H1 (cell line): ENCODE measurements at regions not wholly inside any gene's neighbourhood (a gene's known extent, or its start where the extent isn't known, plus 50 kb on each side); places are given as distances from the start of the nearest gene placed in this dataset.

Experiments used
- BCL11A ChIP-seq, 2 experiments: IDR thresholded peaks; one replicate each; pipeline ENCODE4 v1.6.1; 2011; ENCODE audit warnings: low read depth in 2 of 2, low read length in 2 of 2, mild to moderate bottlenecking in 2 of 2
- BRCA1 ChIP-seq: IDR thresholded peaks from 2 replicates; pipeline ENCODE4 v1.6.1; 2012; ENCODE audit warnings: low read depth, low read length, improper control_type of control experiment
- CBX5 ChIP-seq: fragments of 300-800, 300-1000 bp; sonication (generic); IDR thresholded peaks from 2 replicates; pipeline ENCODE4 v1.7.1; 2016; ENCODE audit warnings: antibody characterized with exemption, low read length, low read depth
- EGR1 ChIP-seq: IDR thresholded peaks from 2 replicates; pipeline ENCODE4 v1.6.1; 2011; ENCODE audit warnings: low read depth, low read length, borderline replicate concordance
- FOSL1 ChIP-seq: IDR thresholded peaks from 2 replicates; pipeline ENCODE4 v1.6.1; 2011; ENCODE audit warnings: mild to moderate bottlenecking, low read depth, low read length, moderate library complexity; ENCODE audit not compliant: insufficient read depth
- SIN3A ChIP-seq, 2 experiments: IDR thresholded peaks in 1 of 2; conservative IDR thresholded peaks in 1 of 2; 2 replicates each; pipeline ENCODE4 v1.6.1; 2011 to 2012; ENCODE audit warnings: low read length in 2 of 2, improper control_type of control experiment in 1 of 2, low read depth in 1 of 2, mild to moderate bottlenecking in 1 of 2
- TAF1 ChIP-seq: IDR thresholded peaks from 2 replicates; pipeline ENCODE4 v1.6.1; 2011; ENCODE audit warnings: mild to moderate bottlenecking, low read depth, low read length
- ZNF274 ChIP-seq: IDR thresholded peaks from 2 replicates; pipeline ENCODE4 v1.7.0; 2012; ENCODE audit warnings: low read length, borderline replicate concordance; ENCODE audit errors: extremely low read depth

- TF ChIP-seq ZNF274 (no peak), BCL11A (IDR thresholded peaks at IDR 0.05; ENCODE audit: low read depth in 2 of 2, low read length in 2 of 2) (no peak), BRCA1 (no peak), SIN3A (conservative IDR thresholded peaks at IDR 0.05 in 1 of 2, IDR thresholded peaks at IDR 0.05 in 1 of 2; ENCODE audit: low read depth in 1 of 2, low read length in 2 of 2) (no peak), EGR1 (no peak), CBX5 (no peak), TAF1 (no peak), FOSL1 (no peak)
Observed at GRCh38 chr5:56311306-56311905, 78.3 kb upstream of the ANKRD55 start (continued).
